DND-41 (cell line): ENCODE measurements at regions not wholly inside any gene's neighbourhood (a gene's known extent, or its start where the extent isn't known, plus 50 kb on each side); places are given as distances from the start of the nearest gene placed in this dataset.

Source experiments
- ATAC-seq: fragments of 200-7000 bp; cut with Tn5 transposase; 3 replicates; pipeline ENCODE4 v1.9.1; 2021; ENCODE audit warnings: low read depth; ENCODE audit not compliant: insufficient read depth
- DNase-seq: peaks from one replicate; pipeline ENCODE4 v3.0.0-alpha.2; 2020
- H2AFZ ChIP-seq: 2 replicates; pipeline ENCODE4 v1.6.0; 2012; ENCODE audit warnings: low read depth, low read length
- H3K27ac ChIP-seq: 2 replicates; pipeline ENCODE4 v1.5.1; 2012; ENCODE audit warnings: low read length, inconsistent platforms
- H3K27me3 ChIP-seq: fragments of 200-600 bp; sonication (generic); 2 replicates; pipeline ENCODE4 v1.6.0; 2012; ENCODE audit warnings: low read length, mild to moderate bottlenecking, inconsistent platforms; ENCODE audit not compliant: insufficient read depth, poor library complexity
- H3K36me3 ChIP-seq: 2 replicates; pipeline ENCODE4 v1.5.1; 2012; ENCODE audit warnings: low read length, inconsistent platforms; ENCODE audit not compliant: insufficient read depth
- H3K4me1 ChIP-seq: 2 replicates; pipeline ENCODE4 v1.5.1; 2012; ENCODE audit warnings: mild to moderate bottlenecking, low read length; ENCODE audit not compliant: insufficient read depth
- H3K4me2 ChIP-seq: 2 replicates; pipeline ENCODE4 v1.6.0; 2012; ENCODE audit warnings: mild to moderate bottlenecking, moderate library complexity, low read length, inconsistent platforms; ENCODE audit not compliant: insufficient read depth
- H3K4me3 ChIP-seq, 2 experiments: fragments of 200-600 bp in 1 of 2; shearing (Covaris generic) in 1 of 2; 2 replicates each; pipeline ENCODE4 v1.5.1; 2012 to 2016; ENCODE audit warnings: inconsistent platforms in 2 of 2, low read length in 2 of 2, mild to moderate bottlenecking in 2 of 2, low read depth in 1 of 2, moderate library complexity in 1 of 2
- H3K79me2 ChIP-seq: 2 replicates; pipeline ENCODE4 v1.6.0; 2012; ENCODE audit warnings: low read length, inconsistent platforms; ENCODE audit not compliant: insufficient read depth
- H3K9ac ChIP-seq: 2 replicates; pipeline ENCODE4 v1.6.0; 2012; ENCODE audit warnings: low read depth, mild to moderate bottlenecking, inconsistent platforms, low read length, moderate library complexity
- H3K9me3 ChIP-seq: 2 replicates; pipeline ENCODE4 v1.5.1; 2012; ENCODE audit warnings: low read length, moderate library complexity, mild to moderate bottlenecking, inconsistent platforms; ENCODE audit not compliant: insufficient read depth, severe bottlenecking
- H4K20me1 ChIP-seq: 2 replicates; pipeline ENCODE4 v1.6.0; 2012; ENCODE audit warnings: low read length; ENCODE audit not compliant: insufficient read depth
- EZH2 ChIP-seq: IDR thresholded peaks from 3 replicates; pipeline ENCODE4 v1.6.1; 2012; ENCODE audit warnings: borderline replicate concordance, low read depth, mild to moderate bottlenecking, moderate library complexity, low read length, inconsistent platforms; ENCODE audit not compliant: severe bottlenecking
- TF ChIP-seq, protein P1 (sequence below): IDR thresholded peaks from 2 replicates; pipeline ENCODE4 v1.5.1; 2012; ENCODE audit warnings: borderline replicate concordance, low read length, moderate library complexity, mild to moderate bottlenecking; ENCODE audit not compliant: poor library complexity, severe bottlenecking; ENCODE audit errors: extremely low read depth

DNA sequence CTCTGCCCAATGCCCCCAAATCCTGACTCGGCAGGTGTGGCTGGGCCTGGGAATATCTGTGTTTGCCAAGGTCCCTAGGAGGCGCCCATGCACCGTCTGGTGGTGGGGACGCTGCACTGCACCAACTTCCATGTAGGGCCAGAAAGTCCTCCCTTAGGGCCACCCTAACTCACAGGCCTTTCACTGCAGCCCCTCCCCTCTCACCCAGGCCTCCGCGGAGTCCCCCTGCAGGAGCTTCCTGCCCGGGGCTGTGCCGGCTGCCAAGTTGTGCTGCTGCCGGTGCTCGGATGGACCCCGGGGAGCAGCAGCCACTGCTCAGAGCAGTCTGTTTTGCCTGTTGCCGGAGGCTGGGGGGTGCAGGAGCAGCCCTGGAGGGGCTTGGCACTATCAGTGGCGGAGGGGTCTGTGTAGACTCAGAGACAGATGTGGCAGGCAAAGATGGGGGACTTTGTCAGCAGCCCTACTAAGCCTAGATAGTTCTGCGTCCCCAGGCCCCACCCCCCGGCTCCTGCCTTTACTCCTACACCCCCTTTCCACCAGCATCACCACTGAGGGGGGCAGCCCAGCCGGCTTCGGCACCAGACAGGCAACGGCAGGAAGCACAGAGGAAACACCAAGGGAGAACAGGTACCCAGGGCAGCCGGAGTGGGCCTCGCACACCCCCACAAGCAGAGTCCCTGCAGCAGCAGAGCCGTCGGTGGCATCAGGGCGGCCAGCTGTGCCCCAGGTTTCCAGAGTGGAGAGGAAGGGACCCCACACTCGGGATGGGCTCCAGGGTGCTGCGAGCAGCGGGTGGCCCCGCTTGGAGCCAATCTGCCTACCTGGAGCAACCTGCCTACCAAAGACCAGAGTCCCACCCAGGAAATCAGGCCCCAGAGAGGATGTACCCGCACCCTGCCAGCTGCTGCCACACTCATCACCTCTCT lies 124.3 kb downstream of the TRIM29 start:
- H3K4me1 ChIP-seq = no peaks in the 10 kb centered on the region
- H4K20me1 ChIP-seq = peaks cover 12% of the 10 kb centered on the region
- peak; percentile 6 for DNase-seq
- no peak overlapping the region for H2AFZ ChIP-seq
- no peaks in the 10 kb centered on the region for H3K36me3 ChIP-seq
- H3K4me3 ChIP-seq = no peak overlapping the region
- TF ChIP-seq EZH2 = no peak
- TF ChIP-seq, protein P1, sequence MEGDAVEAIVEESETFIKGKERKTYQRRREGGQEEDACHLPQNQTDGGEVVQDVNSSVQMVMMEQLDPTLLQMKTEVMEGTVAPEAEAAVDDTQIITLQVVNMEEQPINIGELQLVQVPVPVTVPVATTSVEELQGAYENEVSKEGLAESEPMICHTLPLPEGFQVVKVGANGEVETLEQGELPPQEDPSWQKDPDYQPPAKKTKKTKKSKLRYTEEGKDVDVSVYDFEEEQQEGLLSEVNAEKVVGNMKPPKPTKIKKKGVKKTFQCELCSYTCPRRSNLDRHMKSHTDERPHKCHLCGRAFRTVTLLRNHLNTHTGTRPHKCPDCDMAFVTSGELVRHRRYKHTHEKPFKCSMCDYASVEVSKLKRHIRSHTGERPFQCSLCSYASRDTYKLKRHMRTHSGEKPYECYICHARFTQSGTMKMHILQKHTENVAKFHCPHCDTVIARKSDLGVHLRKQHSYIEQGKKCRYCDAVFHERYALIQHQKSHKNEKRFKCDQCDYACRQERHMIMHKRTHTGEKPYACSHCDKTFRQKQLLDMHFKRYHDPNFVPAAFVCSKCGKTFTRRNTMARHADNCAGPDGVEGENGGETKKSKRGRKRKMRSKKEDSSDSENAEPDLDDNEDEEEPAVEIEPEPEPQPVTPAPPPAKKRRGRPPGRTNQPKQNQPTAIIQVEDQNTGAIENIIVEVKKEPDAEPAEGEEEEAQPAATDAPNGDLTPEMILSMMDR = peak; percentile 49
- H3K9ac ChIP-seq = no peak overlapping the region
- no peak overlapping the region for H3K27ac ChIP-seq
- ATAC-seq = 0 out of 3 replicates have a peak, but pooled peaks have one; percentile 19
- no peak overlapping the region for H3K4me2 ChIP-seq
- no peaks in the 10 kb centered on the region for H3K9me3 ChIP-seq
- peaks cover 54% of the 10 kb centered on the region for H3K27me3 ChIP-seq
- no peaks in the 10 kb centered on the region for H3K79me2 ChIP-seq

GRCh38 chr11:120012245-120012644 lies 125.7 kb downstream of the TRIM29 start:
- Histone ChIP-seq H4K20me1 (peaks cover 12% of the 10 kb centered on the region), H3K4me1 (no peaks in the 10 kb centered on the region), H3K27ac (no peak overlapping the region), H3K79me2 (no peaks in the 10 kb centered on the region), H3K27me3 (peaks cover 60% of the 10 kb centered on the region), H2AFZ (no peak overlapping the region), H3K4me3 (no peak overlapping the region), H3K36me3 (no peaks in the 10 kb centered on the region), H3K9ac (no peak overlapping the region), H3K9me3 (no peaks in the 10 kb centered on the region), H3K4me2 (no peak overlapping the region)
- ATAC-seq (no peak), DNase-seq (no peak)
- TF ChIP-seq, protein P1 = no peak
- TF ChIP-seq EZH2 = no peak

DNA sequence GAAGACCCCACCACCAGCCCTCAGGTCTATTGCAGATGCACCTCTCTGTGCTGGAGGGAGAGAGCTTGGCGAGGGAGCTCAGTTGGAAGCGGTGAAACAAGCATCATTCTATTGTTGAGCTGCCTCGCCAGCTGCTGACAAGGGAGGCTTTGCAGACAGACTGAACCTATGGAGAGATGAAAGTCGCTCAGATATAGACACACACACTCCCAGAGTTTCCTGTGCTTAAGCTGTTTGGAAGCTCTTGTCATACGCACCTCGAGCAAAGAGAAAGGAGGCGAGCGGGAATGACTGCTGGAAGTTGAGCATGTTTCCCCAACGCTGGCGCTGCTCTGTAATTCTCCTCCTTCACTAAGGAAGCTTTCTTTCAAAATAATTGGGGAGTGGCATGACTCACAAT lies 126.1 kb downstream of the TRIM29 start:
- TF ChIP-seq, protein P1 = no peak
- no peak for TF ChIP-seq EZH2
- H3K79me2 ChIP-seq = no peaks in the 10 kb centered on the region
- H3K4me2 ChIP-seq = no peak overlapping the region
- DNase-seq = no peak
- no peak overlapping the region for H3K9ac ChIP-seq
- no peak overlapping the region for H3K27ac ChIP-seq
- no peaks in the 10 kb centered on the region for H3K9me3 ChIP-seq
- H3K4me1 ChIP-seq = no peaks in the 10 kb centered on the region
- H3K4me3 ChIP-seq = no peak overlapping the region
- H3K27me3 ChIP-seq = peaks cover 58% of the 10 kb centered on the region
- H2AFZ ChIP-seq = no peak overlapping the region
- no peaks in the 10 kb centered on the region for H3K36me3 ChIP-seq
- peaks cover 12% of the 10 kb centered on the region for H4K20me1 ChIP-seq
- no peak for ATAC-seq
